B cell (primary cell): ENCODE measurements at regions not wholly inside any gene's neighbourhood (a gene's known extent, or its start where the extent isn't known, plus 50 kb on each side); places are given as distances from the start of the nearest gene placed in this dataset.

Experiments
- ATAC-seq: fragments of 200-7000 bp; cut with Tn5 transposase; one replicate; pipeline ENCODE4 v1.10.0; 2021; ENCODE audit warnings: low read depth, mild to moderate bottlenecking, moderate number of reproducible peaks, moderate library complexity
- CTCF ChIA-PET: fragments of 350-600 bp; sonication (Branson Sonifier 250); formaldehyde crosslinking; loops from one replicate; lab custom pipeline; 2021; ENCODE audit warnings: antibody characterized with exemption, inconsistent platforms; lab: Charles Lee
- POLR2A ChIA-PET: fragments of 350-600 bp; sonication (Branson Sonifier 250); formaldehyde crosslinking; loops from one replicate; lab custom pipeline; 2021; ENCODE audit warnings: antibody characterized with exemption; lab: Charles Lee
- DNase-seq: peaks from one replicate; pipeline ENCODE4 v3.0.0; 2013
- H2AFZ ChIP-seq: 2 replicates; pipeline ENCODE4 v1.6.1; 2012; ENCODE audit warnings: mild to moderate bottlenecking, low read depth, low read length; ENCODE audit not compliant: insufficient read depth, poor library complexity, severe bottlenecking
- H3K27ac ChIP-seq, 2 donors: 1 replicate in 1 of 2; 2 replicates in 1 of 2; pipeline ENCODE4 v1.5.1; 2012 to 2013; ENCODE audit warnings: low read length in 2 of 2, mild to moderate bottlenecking in 2 of 2, moderate library complexity in 1 of 2
- H3K27me3 ChIP-seq, 4 experiments: fragments of 200-600 bp in 1 of 4; sonication (generic) in 1 of 4; replicated peaks in 1 of 4; 1 replicate in 2 of 4; 2 replicates in 2 of 4; pipeline versions ENCODE4 v1.6.1 to v1.7.0; 2013 to 2016; ENCODE audit warnings: low read length in 3 of 4, mild to moderate bottlenecking in 2 of 4, mixed read lengths in 1 of 4, moderate library complexity in 1 of 4; ENCODE audit not compliant: insufficient read depth in 4 of 4, control insufficient read depth in 3 of 4; ENCODE audit errors: control extremely low read depth in 1 of 4
- H3K36me3 ChIP-seq, 2 experiments: replicated peaks in 1 of 2; 1 replicate in 1 of 2; 2 replicates in 1 of 2; pipeline versions ENCODE4 v1.6.1 to v1.7.1; 2013; ENCODE audit warnings: low read length in 1 of 2; ENCODE audit not compliant: insufficient read depth in 2 of 2, control insufficient read depth in 1 of 2; ENCODE audit errors: control extremely low read depth in 1 of 2, extremely low read depth in 1 of 2
- H3K4me1 ChIP-seq, 2 donors: fragments of 200-600 bp in 1 of 2; sonication (generic) in 1 of 2; 1 replicate in 1 of 2; 2 replicates in 1 of 2; pipeline versions ENCODE4 v1.5.1 to v1.6.1; 2013 to 2017; ENCODE audit warnings: low read length in 2 of 2; ENCODE audit not compliant: control insufficient read depth in 2 of 2, insufficient read depth in 2 of 2
- H3K4me2 ChIP-seq: replicated peaks from 2 replicates; pipeline ENCODE3; 2012; ENCODE audit warnings: mild to moderate bottlenecking, low read depth, low read length; ENCODE audit not compliant: poor library complexity, severe bottlenecking
- H3K4me3 ChIP-seq, 5 experiments: fragments of 200-600 bp in 1 of 5; sonication (generic) in 1 of 5; 1 replicate in 3 of 5; 2 replicates in 2 of 5; pipeline versions ENCODE4 v1.5.1 to v1.7.0; 2011 to 2016; ENCODE audit warnings: low read length in 4 of 5, mild to moderate bottlenecking in 4 of 5, low read depth in 2 of 5, control low read depth in 1 of 5, moderate library complexity in 1 of 5; ENCODE audit not compliant: insufficient read depth in 1 of 5; ENCODE audit errors: control extremely low read depth in 1 of 5, extremely low read depth in 1 of 5
- H3K79me2 ChIP-seq: fragments of 200-600 bp; sonication (generic); one replicate; pipeline ENCODE4 v1.6.0; 2016; ENCODE audit warnings: low read length; ENCODE audit not compliant: control insufficient read depth, insufficient read depth
- H3K9ac ChIP-seq: fragments of 200-600 bp; sonication (generic); 2 replicates; pipeline ENCODE4 v1.6.1; 2017; ENCODE audit warnings: mild to moderate bottlenecking, low read length, moderate library complexity
- H3K9me3 ChIP-seq, 3 donors: one replicate each; pipeline versions ENCODE4 v1.6.1 to v1.7.1; 2013; ENCODE audit warnings: low read length in 2 of 3; ENCODE audit not compliant: control insufficient read depth in 2 of 3, insufficient read depth in 1 of 3; ENCODE audit errors: control extremely low read depth in 1 of 3
- H4K20me1 ChIP-seq: 2 replicates; pipeline ENCODE4 v1.6.0; 2012; ENCODE audit warnings: mild to moderate bottlenecking, low read length; ENCODE audit not compliant: insufficient read depth, control insufficient read depth, poor library complexity, severe bottlenecking
- H3K27ac Mint-ChIP-seq: one replicate; pipeline ENCODE4 v1.8.0; 2021; ENCODE audit warnings: mixed read lengths
- H3K27me3 Mint-ChIP-seq: one replicate; pipeline ENCODE4 v1.8.0; 2021; ENCODE audit warnings: mixed read lengths
- H3K4me1 Mint-ChIP-seq: one replicate; pipeline ENCODE4 v1.8.0; 2021; ENCODE audit warnings: mixed read lengths
- H3K4me3 Mint-ChIP-seq: one replicate; pipeline ENCODE4 v1.8.0; 2021; ENCODE audit warnings: mixed read lengths
- H3K9me3 Mint-ChIP-seq: one replicate; pipeline ENCODE4 v1.8.0; 2022; ENCODE audit warnings: mixed read lengths; ENCODE audit not compliant: insufficient read depth
- CTCF ChIP-seq: fragments of 200-600 bp; IDR thresholded peaks from one replicate; pipeline ENCODE4 v1.8.0; 2022; ENCODE audit warnings: antibody characterized with exemption, mild to moderate bottlenecking
- EZH2 ChIP-seq: IDR thresholded peaks from 2 replicates; pipeline ENCODE4 v1.6.1; 2012; ENCODE audit warnings: borderline replicate concordance, low read depth, mild to moderate bottlenecking, moderate library complexity, low read length; ENCODE audit not compliant: insufficient read depth, poor library complexity, severe bottlenecking
- WGBS: methylation state at CpG from one replicate; pipeline ENCODE4 v1.1.5; 2013; ENCODE audit warnings: missing lambda C conversion rate; ENCODE audit not compliant: insufficient coverage; 5-methylcytosine and 5-hydroxymethylcytosine counted together
- intact Hi-C: fragments of 100-400 bp; cut with micrococcal nuclease; formaldehyde crosslinking; loops from one replicate; pipeline ENCODE4 v1.10.0; 2022

GRCh38 chr6:54646951-54647664 lies 199.5 kb upstream of the FAM83B start:
- Histone ChIP-seq H4K20me1 (no peaks in the 10 kb centered on the region), H3K79me2 (no peaks in the 10 kb centered on the region), H2AFZ (no peak overlapping the region), H3K4me3 (no peak overlapping the region), H3K9ac (no peak overlapping the region), H3K27ac (no peak overlapping the region), H3K4me1 (no peaks in the 10 kb centered on the region), H3K27me3 (no peaks in the 10 kb centered on the region), H3K9me3 (no peaks in the 10 kb centered on the region), H3K36me3 (no peaks in the 10 kb centered on the region), H3K4me2 (no peak overlapping the region)
- Mint-ChIP-seq H3K4me3 (no peak overlapping the region), H3K27me3 (no peaks in the 10 kb centered on the region), H3K9me3 (no peaks in the 10 kb centered on the region), H3K27ac (no peak overlapping the region), H3K4me1 (no peaks in the 10 kb centered on the region)
- DNase-seq: no peak
- intact Hi-C loops: no loop called here
- no peak for ATAC-seq
- POLR2A ChIA-PET: no interaction called here
- 71% methylated on average over 3 of the region's 8 CpGs for WGBS
- no peak for TF ChIP-seq CTCF
- TF ChIP-seq EZH2: no peak
- CTCF ChIA-PET: no interaction called here

GRCh38 chr6:54654381-54654780 lies 192.2 kb upstream of the FAM83B start:
- Mint-ChIP-seq H3K9me3 (no peaks in the 10 kb centered on the region), H3K4me1 (no peaks in the 10 kb centered on the region), H3K27ac (no peak overlapping the region), H3K27me3 (no peaks in the 10 kb centered on the region), H3K4me3 (no peak overlapping the region)
- TF ChIP-seq EZH2: no peak
- no peak for TF ChIP-seq CTCF
- Histone ChIP-seq H3K4me1 (no peaks in the 10 kb centered on the region), H3K9ac (no peak overlapping the region), H3K36me3 (no peaks in the 10 kb centered on the region), H3K4me2 (no peak overlapping the region), H2AFZ (no peak overlapping the region), H3K27ac (no peak overlapping the region), H3K9me3 (peaks cover 0 to 3% (median 0%) of the 10 kb centered on the region in 3 donors), H3K4me3 (no peak overlapping the region), H4K20me1 (no peaks in the 10 kb centered on the region), H3K27me3 (no peaks in the 10 kb centered on the region), H3K79me2 (no peaks in the 10 kb centered on the region)
- DNase-seq (no peak), ATAC-seq (no peak)
- ChIA-PET POLR2A (no interaction called here), CTCF (no interaction called here)
- intact Hi-C loops: no loop called here
